Loucy (cell line): ENCODE measurements at regions not wholly inside any gene's neighbourhood (a gene's known extent, or its start where the extent isn't known, plus 50 kb on each side); places are given as distances from the start of the nearest gene placed in this dataset.

Experiments used
- CTCF ChIP-seq: fragments of 200-600 bp; sonication (generic); conservative IDR thresholded peaks from 2 replicates; pipeline ENCODE4 v1.5.1; 2014; ENCODE audit warnings: mild to moderate bottlenecking, antibody characterized with exemption, low read length
- EZH2phosphoT487 ChIP-seq: fragments of 200-600 bp; IDR thresholded peaks from 2 replicates; pipeline ENCODE4 v1.6.1; 2018; ENCODE audit warnings: antibody characterized with exemption, mild to moderate bottlenecking, moderate library complexity, borderline replicate concordance

- TF ChIP-seq EZH2phosphoT487 (no peak), CTCF (no peak)
Measured at GRCh38 chr14:82500222-82500621, 966.6 kb upstream of the SEL1L start.
